ENCODE measurements at regions not wholly inside any gene's neighbourhood (a gene's known extent, or its start where the extent isn't known, plus 50 kb on each side); places are given as distances from the start of the nearest gene placed in this dataset.

- TF ChIP-seq CTCF (IDR thresholded peaks at IDR 0.05) (no peak), POLR2A (IDR thresholded peaks at IDR 0.05) (no peak)
These were observed 1342.7 kb upstream of the PIK3C3 start for GRCh38 chr18:40612356-40612755.

All from ovary (tissue), 3 donors.